Glomerular endothelial cell (primary cell): ENCODE measurements at regions not wholly inside any gene's neighbourhood (a gene's known extent, or its start where the extent isn't known, plus 50 kb on each side); places are given as distances from the start of the nearest gene placed in this dataset.

ENCODE experiments used
- DNase-seq: peaks from one replicate; pipeline ENCODE4 v3.0.0-alpha.2; 2011; ENCODE audit warnings: low read depth, low spot score; ENCODE audit errors: extremely low read depth

DNA sequence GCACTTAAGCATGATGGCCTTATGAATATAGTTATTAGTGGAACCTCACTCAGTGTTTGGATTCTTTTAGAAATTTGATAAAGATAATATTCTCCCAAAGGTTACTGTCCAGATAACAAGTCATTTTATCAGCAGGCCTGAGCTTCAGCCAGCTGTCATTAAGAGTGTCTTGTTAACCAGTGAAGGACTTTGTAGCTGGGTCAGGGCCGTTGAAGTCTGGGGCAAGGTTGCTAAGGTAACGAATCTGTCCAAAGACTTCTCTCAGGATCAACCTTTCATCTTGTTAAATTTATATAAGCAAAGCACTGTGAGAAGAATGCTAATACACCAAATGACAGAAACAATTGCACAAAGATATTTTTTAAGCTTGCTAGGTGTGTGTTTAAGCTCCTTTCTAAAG, 271.3 kb upstream of the TMPO start:
- DNase-seq, result no peak

DNA sequence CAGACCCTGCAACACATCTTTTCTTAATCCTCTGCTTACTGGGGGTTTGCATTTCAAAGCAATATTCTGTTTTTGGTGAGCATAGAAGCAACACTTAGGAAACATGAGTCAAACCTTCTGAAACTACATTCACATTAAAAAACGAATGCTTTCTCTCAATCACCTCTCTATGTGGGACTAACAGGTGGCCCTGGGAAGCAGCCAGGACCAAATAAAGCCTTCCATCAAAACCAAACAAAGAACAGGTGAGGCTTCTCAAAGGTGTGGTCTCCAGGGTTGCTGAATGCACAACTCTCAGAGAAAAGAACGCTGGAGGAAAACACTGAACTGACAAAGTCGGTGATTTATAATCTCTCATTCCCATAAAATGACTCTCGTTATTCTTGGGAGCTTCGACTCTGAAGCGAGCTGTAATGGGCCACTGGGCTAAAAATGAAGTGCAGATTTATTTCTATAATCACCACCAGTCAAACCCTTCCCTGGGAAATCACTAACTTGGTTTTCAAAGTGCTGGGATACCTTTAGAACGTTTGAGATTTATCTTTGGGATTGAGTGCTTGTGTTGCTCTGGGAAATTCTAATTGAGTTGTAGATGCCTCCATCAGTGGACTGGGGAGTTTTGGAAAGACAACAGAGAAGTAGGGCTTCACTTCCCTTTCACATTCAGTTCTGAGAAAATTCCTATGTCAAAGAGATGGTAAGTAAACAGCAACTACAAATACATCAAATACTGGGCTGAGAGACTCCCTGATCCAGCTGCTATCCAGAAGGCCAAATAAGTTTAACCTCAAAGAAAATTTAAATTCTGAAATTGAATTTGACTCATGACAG, 262.0 kb upstream of the TMPO start:
- DNase-seq, result no peak

DNA sequence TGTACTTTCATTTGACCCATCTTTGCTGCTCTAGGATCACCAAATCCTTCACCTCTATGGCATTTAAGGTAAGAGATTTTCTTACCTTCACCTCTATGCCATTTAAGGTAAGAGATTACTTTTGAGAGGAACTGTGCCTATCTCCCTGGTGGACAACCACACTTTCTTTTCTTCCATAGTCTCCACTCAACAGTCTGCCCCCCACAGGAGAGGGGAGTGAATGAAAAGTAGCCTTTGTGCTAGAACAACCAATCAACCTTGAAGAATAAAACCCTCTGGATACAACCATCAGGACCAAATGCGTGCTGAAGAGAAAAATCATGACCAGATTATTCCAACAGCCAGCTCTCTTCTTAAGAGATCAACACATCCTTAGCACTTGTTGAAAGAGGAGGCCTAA, 258.6 kb upstream of the TMPO start:
- DNase-seq, result no peak

DNA sequence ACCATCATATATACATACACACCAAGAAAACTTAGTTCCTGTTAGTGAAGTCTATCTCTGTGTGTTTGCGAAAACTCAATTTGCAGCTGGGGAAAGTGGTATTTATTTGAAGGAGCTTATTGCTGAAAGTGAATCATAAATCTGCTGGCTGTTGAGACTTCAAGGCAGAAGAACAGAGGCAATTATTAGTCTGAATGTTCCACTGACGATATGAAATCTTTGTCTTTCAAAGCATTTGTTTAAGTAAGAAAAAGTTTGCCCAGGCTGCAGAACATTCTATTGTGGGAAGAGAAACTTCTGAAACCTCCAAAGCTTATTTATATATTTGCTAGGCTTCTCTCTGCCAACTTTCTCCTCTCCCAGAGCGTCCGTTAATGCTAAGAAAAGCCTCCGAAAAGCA, 255.7 kb upstream of the TMPO start:
- no peak for DNase-seq

DNA sequence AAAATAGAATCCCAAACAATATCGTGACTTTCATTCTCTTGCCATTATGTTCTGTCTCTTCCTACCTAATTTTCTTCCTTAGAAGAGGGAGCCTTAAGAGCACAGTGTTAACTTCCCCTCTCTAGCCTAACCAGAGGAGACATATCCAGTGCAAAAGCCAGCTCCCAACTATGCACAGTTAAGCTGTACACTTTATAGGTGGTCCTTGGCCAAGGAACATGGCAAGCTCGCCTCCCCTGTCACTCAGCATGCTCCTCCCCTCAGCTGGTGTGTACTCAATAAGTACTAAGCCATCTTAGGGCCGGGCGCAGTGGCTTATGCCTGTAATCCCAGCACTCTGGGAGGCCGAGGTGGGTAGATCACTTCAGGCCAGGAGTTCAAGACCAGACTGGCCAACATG, 255.1 kb upstream of the TMPO start:
- DNase-seq, result no peak

DNA sequence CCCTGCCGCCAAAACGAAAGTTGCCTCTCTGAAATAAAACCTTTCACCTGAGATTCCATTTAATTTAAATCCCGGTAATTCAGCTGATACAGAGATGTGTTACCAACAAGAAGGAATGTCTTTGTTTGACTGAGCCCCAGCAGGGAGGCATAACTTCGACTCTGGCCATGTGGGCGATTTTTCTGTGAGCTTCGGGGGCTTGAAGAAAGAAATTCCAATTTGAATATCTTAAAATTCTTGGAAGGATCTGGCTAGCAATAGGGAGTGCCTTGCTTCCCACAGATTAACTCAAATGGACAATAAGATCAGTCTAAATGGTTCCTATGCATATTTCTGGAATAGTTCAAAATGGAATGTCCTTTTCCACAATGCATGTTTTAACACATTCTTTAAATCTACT, 252.5 kb upstream of the TMPO start:
- no peak for DNase-seq

DNA sequence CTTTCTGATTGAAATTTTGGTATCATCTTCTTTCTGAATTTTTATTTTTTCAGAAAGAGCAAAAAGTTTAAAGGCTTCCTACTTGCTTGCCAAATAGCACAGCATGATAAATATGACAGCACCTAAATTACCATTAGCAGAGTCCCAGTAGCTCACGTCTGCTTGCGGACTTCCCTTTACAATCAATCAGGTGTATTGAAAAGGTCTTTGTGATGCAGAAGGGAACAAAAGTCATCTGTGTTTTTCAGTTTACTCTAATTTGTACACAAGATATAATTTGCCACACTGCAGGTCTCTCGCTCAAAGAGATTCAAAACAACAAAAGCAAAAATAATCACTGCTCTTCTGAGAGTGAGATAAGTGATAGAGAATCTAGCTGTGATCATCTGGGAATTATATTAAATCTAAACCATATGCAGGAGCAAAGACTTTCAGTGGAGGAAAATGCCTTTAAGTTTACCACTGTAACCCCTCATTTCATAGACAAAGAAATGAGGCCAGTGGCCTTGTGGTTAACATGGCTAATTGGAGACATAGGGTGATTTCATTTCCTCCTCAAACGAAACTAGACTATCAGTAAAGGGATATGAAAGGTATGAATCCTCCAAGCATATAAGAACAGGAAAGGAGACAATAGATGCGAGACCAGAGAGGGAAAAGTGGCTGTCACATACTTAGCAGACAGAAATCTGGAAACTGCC, 240.8 kb upstream of the TMPO start:
- DNase-seq, result no peak

DNA sequence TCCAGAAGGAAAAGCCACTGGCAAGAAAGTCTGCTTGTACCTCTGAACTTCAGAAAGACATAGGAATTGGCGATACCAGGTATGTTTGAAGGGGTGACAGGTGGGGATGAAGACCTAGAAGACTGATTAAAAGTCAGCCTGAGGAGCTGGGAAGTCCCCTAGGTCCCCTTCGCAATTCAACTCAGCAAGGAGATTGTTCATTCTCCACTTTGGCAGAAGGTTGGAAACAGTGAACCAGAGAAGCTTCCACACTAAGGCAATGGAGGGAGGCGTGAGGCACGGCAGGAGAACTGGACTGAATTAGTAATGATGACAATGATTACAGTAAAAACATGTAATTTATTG, 240.3 kb upstream of the TMPO start:
- no peak for DNase-seq

DNA sequence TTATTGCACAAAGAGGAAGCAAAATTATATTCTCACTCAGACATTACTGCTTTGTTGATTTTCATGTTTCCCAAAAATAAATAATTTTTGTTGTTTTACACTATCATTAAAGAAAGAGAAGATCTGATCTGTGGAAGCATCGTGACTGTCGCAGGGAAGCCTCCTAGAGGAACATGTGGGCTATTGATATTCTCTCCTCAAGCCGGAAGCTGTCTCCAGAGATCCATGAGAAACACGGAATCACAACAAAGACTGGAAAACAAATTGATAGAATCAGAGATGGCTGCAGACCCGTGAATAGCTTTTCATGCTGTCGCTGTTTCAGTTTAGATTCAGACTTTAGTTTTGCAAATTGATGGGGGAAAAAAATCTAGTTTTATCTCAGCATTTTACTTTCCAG, 235.2 kb upstream of the TMPO start:
- no peak for DNase-seq

DNA sequence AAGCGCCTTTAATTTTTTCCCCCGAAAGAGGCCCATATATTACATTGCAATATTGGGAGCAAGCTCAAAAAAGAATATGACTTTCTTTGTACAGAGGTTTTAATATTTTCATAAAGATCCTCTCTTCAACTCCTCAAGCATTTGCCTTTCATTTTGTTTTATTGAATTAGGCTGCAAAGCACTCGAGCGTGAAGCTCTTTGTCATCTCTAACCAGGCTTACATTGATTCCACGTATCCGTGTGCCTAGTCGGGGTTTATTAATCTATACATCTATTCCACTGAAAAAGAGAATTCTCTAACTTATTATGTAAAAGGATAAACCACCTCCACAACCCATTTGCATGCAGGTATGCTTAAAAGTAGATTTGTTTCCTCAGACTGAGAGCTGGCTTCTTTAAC, 234.8 kb upstream of the TMPO start:
- no peak for DNase-seq

DNA sequence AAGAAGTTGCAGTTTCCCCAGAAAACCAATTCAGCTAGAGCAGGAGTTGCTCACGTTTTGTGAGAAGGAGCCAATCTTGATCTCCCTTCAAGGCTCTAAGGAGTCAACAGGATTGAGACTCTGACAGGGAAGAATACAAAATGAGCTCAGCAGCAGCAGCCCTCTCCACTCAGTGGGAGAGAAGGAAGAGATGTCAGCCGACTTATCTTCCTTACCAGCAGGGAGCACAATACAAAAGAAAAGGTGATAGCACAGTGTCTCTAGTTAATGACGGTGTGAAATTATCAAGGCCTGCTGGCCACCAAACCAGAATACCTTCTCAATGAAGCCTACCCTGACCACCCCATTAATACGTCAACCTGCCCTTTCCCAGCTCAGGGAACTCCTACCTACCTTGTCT, 223.6 kb upstream of the TMPO start:
- DNase-seq, result no peak

DNA sequence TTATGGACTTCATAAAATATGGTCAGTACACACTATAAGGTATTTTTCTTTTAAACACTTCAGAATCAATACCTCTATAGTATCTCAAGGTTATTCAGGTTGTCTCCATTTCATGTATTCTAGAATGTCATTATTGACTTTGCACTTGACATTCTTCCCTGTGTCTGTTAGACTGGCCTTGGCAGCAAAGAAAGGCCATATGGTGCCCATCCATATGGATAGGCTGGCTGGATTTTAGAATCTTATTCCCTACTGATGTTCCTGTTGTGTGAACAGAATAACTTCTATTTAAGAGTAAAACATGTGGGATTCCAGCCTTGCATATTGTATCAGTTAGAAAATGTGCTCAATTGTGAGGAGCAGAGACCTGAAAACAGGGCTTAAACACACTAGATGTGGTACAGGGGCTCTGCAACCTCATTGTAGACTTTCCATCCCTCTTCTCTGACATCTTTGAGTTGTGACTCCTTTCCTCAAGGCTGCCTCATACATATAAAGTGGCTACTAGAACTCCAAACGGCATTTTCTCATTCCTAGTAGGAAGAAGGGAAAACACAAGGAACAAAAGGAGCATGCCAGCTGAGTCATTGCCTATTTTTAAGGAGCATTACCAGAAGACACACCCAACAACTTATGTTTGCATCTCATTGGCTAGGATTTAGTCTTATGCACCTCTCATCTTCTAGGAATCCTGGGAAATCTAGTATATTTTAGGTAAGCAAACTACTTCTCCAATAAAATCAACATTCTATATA, 221.2 kb upstream of the TMPO start:
- DNase-seq, result no peak

DNA sequence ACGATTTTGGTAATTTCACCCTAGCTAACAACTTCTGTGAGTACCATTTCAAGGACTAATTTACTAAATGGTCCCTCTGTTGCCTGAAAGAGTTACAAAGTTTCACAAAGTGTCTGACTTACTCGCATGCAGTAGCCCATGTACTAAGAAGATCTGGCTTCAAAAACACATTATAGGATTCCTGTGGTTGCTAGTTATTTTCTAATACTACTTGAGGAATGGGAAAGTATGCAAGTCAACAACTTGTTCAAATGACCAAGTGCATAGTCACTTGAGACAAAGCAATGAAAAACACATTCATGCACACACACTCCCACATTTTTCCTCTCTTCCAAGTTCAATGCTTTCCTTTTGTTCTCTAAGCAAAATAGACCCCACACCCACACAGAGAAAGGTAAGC, 219.7 kb upstream of the TMPO start:
- no peak for DNase-seq

DNA sequence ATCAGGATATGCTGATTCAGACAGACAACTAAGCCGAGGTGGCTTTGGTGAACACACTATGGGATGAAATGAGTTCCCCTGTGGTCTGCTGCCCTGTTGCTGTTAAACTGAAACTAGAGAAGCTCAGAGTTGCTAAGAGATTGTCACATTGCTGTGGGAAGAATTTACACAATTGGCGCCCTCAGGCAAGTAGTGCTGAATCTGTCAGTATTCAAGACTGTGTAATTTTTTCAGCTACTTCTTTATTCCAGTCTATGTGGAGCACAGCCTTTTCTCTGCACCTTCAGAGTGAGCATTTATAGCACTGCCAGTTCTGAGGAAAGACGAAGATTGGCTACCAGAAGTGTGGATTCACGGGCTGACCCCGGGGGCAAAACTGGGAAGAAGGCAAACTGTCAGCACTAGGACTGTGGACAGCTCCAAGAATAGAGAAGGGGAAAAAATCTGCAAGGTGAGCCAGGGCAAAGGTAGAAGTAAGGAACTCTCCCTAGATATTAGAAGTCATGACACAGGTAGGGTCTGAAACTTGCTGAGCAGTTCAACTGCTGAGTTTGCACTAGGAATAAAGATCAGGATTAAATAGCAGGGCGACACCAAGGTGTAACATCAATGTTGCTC, 218.8 kb upstream of the TMPO start:
- no peak for DNase-seq

DNA sequence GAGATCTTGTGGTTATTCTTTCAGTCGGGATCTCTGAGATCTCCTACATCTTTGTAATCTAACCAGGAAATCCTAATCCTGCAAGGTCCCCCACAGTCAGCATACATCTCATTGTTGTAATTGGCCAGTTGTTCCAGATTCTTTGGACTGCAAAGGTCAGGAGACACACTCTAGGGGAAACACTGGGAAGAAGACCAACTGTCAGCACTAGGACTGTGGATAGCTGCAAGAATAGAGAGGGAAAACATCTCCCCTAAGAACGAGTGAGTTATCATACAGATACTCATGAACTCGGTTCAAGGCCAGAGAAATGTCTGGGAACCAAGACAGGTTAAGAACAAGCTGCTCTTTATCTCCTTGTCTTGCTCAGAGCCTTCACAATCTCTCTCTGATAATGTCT, 217.9 kb upstream of the TMPO start:
- no peak for DNase-seq

DNA sequence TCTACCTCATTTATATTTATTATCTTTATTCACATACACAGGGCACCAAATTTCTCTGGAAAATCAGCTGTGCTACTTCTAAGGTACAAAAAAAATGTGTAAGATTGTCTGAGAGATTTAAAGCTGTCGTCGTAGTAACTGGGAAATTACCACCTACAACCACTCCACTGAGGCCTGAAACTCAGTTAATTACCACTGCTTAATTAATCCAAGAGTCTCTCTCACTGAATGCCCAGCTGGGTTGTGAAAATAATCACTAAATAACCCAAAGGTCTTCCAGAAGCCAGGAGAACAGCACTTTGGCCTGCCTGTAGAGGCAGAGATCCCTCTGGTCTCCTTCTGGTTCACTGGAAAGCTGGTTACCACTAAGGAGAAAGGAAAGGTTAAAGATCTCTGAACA, 207.2 kb upstream of the TMPO start:
- no peak for DNase-seq

DNA sequence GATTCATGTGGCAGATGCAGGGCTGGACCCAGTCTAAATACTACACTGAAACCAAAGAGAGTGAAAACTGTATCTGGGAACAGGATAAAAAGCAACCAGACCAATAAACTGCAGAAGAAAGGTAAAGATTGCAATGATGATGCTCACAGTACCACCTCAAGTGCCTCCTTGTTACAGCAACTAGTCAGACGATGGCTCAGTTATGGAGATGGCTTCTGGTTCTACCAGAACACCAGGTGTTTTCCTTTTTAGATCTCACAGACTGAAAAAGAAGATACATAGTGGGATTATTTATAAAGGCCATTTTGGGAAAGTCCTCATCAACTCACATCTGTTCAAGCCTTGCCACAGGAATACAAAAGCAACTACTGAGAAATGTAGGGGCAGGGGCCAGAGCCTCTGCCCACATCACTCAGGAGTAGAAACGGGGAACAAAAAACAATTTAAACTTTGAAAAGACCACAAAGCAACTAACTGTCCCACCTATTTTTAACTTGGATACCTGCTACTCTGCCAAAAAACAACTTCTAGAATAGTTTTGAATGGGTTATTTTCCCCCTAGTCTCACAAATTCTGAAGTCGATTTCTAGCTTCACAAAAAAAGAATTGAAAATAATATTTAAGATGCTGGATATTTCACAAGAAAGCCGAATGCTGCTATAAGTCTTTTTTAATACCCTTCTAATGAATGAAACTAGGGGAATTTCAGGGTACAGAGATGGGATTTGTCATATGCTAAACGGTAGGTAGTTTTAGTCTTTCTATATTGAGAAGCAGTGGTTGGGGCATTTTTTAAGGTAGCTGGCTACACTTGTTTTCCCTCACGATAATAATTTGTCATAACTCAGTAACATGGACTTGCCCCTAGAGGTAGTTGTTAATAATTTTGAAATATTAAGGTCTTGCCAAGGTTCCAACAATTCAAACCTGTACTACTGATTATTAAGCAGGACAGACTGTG, 197.2 kb upstream of the TMPO start:
- DNase-seq, result no peak

DNA sequence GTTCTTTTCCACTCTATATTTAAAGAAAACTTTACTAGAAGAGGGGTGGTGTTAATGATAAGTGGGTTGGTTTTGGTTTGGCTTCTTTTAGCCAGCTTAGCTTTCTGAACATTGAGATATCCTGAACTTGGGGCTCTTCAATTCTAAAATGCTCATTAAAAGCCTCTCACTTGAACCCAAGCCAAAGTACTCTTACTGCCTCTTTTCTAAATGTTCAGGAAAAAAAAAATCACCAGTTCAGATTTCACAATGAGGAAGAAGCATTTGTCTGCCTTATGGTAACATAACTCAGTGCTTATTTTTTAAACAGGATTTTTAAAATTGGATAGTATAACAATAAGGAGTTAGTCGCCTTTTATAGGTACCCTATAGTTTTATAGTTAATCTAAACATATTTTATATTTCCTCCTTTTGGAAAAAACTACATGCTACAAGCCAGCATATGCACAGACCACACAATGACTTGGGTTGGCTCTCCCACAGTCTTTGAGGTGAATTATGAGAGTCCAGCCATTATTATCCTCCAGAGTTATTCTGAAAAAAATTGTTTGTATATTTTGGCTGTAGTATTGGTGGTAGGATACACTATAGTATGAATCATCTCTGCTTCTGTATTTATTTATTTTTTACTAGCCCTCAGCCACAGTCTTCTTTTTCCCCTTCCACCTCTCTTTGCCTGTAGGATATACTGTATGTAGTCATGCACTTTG, 195.5 kb upstream of the TMPO start:
- no peak for DNase-seq

DNA sequence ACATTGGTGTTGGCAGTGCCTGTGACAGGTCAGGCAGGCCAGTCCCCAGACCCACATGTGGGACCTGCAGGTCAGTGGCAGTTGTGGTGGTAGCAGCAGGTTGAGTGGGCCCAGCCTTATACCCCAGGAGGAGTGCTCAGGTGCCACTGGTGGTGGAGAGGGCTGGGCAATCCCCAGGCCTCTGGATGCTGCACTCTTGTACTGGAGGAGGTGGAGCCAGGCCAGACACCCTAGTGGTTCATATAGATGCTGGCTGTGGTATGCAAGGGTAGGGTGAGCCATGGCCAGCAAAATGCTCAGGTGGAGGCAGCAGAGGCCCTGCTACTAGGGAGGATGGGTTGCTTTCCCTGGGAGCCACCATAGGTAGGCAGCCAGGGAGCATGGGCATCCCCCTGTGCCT, 190.4 kb upstream of the TMPO start:
- no peak for DNase-seq

DNA sequence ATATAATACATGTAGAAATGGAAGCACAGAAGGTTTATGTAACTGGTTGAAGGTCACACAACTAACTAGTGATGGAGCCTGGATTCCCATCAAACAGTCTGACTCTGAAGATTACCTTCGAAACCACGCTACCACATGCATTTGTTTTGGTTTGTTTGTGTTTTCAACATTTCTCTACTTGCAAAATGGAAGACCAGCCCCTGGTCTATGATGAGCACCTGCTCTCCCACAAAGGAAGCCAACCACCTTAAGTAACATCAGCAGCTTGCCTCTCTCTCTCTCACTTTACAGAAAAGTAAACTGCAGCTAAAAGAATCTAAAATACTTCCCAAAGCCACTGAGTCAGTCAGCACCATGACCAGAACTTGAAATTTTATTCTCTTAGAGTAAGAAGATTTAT, 186.9 kb upstream of the TMPO start:
- no peak for DNase-seq
